Liver (tissue), 3 donors: ENCODE measurements at regions not wholly inside any gene's neighbourhood (a gene's known extent, or its start where the extent isn't known, plus 50 kb on each side); places are given as distances from the start of the nearest gene placed in this dataset.
"Not testable (repeated sequence)": the region's sequence is repeated elsewhere in the genome, so short reads cannot be mapped to it uniquely, and the experiment has no call there.

ENCODE experiments used
- GABPA ChIP-seq, 2 donors: IDR thresholded peaks in 1 of 2; conservative IDR thresholded peaks in 1 of 2; 2 replicates each; pipeline ENCODE4 v1.6.1; 2016; ENCODE audit warnings: antibody characterized with exemption in 2 of 2, mild to moderate bottlenecking in 1 of 2, moderate library complexity in 1 of 2
- JUND ChIP-seq, 2 donors: IDR thresholded peaks; 2 replicates each; pipeline ENCODE4 v1.6.1; 2016; ENCODE audit warnings: antibody characterized with exemption in 2 of 2
- NR2F2 ChIP-seq: IDR thresholded peaks from 2 replicates; pipeline ENCODE4 v1.6.1; 2016; ENCODE audit warnings: antibody characterized with exemption
- RAD21 ChIP-seq, 2 donors: IDR thresholded peaks; 2 replicates each; pipeline ENCODE4 v1.6.1; 2016; ENCODE audit warnings: antibody characterized with exemption in 2 of 2, mild to moderate bottlenecking in 2 of 2
- SP1 ChIP-seq: IDR thresholded peaks from 2 replicates; pipeline ENCODE4 v1.6.1; 2018; ENCODE audit warnings: antibody characterized with exemption, mild to moderate bottlenecking
- YY1 ChIP-seq: IDR thresholded peaks from 2 replicates; pipeline ENCODE4 v1.6.1; 2016; ENCODE audit warnings: antibody characterized with exemption, mild to moderate bottlenecking
- TF ChIP-seq, protein P1 (sequence below): fragments of 150-350 bp; IDR thresholded peaks from 2 replicates; pipeline ENCODE4 v1.5.1; 2017; ENCODE audit warnings: improper control_type of control experiment, low read depth, low read length; ENCODE audit not compliant: missing input control
- TF ChIP-seq, protein P2 (sequence below): IDR thresholded peaks from 2 replicates; pipeline ENCODE4 v1.6.1; 2016; ENCODE audit warnings: antibody characterized with exemption
- TF ChIP-seq, protein P3 (sequence below): IDR thresholded peaks from 2 replicates; pipeline ENCODE4 v1.6.1; 2016; ENCODE audit warnings: antibody characterized with exemption
- donor health status: healthy.
- donor health status: healthy.

DNA sequence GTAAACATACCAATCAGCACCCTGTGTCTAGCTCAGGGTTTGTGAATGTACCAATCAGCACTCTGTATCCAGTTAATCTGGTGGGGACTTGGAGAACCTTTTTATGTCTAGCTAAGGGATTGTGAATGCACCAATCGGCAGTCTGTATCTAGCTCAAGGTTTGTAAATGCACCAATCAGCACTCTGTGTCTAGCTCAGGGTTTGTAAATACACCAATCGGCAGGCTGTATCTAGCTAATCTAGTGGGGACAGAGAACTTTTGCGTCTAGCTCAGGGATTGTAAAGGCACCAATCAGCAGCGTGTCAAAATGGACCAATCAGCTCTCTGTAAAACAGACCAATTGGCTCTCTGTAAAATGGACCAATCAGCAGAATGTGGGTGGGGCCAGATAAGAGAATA lies 126.7 kb upstream of the MYO10 start:
- TF ChIP-seq, protein P1, sequence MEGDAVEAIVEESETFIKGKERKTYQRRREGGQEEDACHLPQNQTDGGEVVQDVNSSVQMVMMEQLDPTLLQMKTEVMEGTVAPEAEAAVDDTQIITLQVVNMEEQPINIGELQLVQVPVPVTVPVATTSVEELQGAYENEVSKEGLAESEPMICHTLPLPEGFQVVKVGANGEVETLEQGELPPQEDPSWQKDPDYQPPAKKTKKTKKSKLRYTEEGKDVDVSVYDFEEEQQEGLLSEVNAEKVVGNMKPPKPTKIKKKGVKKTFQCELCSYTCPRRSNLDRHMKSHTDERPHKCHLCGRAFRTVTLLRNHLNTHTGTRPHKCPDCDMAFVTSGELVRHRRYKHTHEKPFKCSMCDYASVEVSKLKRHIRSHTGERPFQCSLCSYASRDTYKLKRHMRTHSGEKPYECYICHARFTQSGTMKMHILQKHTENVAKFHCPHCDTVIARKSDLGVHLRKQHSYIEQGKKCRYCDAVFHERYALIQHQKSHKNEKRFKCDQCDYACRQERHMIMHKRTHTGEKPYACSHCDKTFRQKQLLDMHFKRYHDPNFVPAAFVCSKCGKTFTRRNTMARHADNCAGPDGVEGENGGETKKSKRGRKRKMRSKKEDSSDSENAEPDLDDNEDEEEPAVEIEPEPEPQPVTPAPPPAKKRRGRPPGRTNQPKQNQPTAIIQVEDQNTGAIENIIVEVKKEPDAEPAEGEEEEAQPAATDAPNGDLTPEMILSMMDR = not testable (repeated sequence)
- not testable (repeated sequence) for TF ChIP-seq RAD21 (IDR thresholded peaks at IDR 0.05); NR2F2; SP1; GABPA (IDR thresholded peaks at IDR 0.05 in 1 of 2, conservative IDR thresholded peaks at IDR 0.05 in 1 of 2); JUND (IDR thresholded peaks at IDR 0.05); YY1
- TF ChIP-seq, protein P2, sequence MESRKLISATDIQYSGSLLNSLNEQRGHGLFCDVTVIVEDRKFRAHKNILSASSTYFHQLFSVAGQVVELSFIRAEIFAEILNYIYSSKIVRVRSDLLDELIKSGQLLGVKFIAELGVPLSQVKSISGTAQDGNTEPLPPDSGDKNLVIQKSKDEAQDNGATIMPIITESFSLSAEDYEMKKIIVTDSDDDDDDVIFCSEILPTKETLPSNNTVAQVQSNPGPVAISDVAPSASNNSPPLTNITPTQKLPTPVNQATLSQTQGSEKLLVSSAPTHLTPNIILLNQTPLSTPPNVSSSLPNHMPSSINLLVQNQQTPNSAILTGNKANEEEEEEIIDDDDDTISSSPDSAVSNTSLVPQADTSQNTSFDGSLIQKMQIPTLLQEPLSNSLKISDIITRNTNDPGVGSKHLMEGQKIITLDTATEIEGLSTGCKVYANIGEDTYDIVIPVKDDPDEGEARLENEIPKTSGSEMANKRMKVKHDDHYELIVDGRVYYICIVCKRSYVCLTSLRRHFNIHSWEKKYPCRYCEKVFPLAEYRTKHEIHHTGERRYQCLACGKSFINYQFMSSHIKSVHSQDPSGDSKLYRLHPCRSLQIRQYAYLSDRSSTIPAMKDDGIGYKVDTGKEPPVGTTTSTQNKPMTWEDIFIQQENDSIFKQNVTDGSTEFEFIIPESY = not testable (repeated sequence)
- TF ChIP-seq, protein P3, sequence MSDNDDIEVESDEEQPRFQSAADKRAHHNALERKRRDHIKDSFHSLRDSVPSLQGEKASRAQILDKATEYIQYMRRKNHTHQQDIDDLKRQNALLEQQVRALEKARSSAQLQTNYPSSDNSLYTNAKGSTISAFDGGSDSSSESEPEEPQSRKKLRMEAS = not testable (repeated sequence)
